Fibroblast of mammary gland (primary cell): ENCODE measurements at regions not wholly inside any gene's neighbourhood (a gene's known extent, or its start where the extent isn't known, plus 50 kb on each side); places are given as distances from the start of the nearest gene placed in this dataset.

Experiments
- DNase-seq: peaks from one replicate; pipeline ENCODE4 v3.0.0-alpha.2; 2010; ENCODE audit warnings: low read depth
- H3K4me3 ChIP-seq: 2 replicates; pipeline ENCODE4 v1.5.1; 2011; ENCODE audit warnings: low read depth, mild to moderate bottlenecking, low read length, moderate library complexity; ENCODE audit not compliant: control insufficient read depth
- CTCF ChIP-seq: conservative IDR thresholded peaks from 2 replicates; pipeline ENCODE4 v1.5.1; 2011; ENCODE audit warnings: low read depth, low read length, inconsistent platforms; ENCODE audit not compliant: control insufficient read depth, insufficient read depth

DNA sequence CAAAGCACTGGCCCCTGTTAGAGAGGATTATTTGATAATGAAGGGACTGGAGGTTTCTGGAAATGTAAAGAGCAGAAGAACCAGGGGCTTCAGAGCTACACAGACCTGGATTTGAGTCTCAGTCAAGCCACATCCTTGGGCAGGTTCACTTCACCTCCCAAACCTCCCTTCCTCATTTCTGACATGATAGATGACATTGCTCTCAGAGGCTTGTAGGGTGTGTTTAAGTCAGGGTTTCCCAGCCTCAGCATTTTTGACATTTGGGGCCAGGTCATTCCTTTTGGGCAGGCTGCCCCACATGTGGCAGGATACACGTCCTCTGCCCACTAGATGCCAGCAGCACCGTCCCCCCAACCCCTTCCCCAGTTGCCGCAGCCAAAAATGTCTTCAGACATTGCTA is 474.6 kb downstream of the MATN1 start:
- H3K4me3 ChIP-seq: no peak overlapping the region
- no peak for DNase-seq
- TF ChIP-seq CTCF: no peak

- TF ChIP-seq CTCF: no peak
- no peak for DNase-seq
- no peak overlapping the region for H3K4me3 ChIP-seq
Observed at GRCh38 chr1:30248373-30248772, 475.0 kb downstream of the MATN1 start.

GRCh38 chr1:30244801-30245200 is 478.6 kb downstream of the MATN1 start:
- no peak for DNase-seq
- H3K4me3 ChIP-seq: no peak overlapping the region
- TF ChIP-seq CTCF: no peak

- no peak overlapping the region for H3K4me3 ChIP-seq
- TF ChIP-seq CTCF: no peak
- DNase-seq: no peak
Observed at GRCh38 chr1:30242722-30243457, 480.5 kb downstream of the MATN1 start.

DNA sequence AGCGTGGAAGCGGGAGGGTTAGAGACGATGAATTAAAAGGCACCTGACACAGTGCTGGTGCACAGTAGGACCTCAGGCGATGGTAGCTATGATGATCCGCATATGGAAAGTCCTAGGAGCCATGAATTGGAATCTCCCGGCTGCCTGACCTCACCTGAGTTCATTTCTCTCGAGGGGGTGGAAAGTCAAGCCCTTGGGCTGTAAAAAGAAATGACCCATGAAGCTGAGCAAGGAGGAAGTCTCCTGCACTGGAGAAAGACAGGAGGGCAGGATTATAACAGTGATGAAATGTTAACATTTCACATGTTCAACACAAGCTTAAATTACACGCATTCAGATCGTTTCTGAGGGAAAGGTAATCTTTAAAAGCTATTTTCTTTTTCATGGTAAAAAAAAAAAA is 481.2 kb downstream of the MATN1 start:
- no peak for DNase-seq
- H3K4me3 ChIP-seq: no peak overlapping the region
- no peak for TF ChIP-seq CTCF

- H3K4me3 ChIP-seq: no peak overlapping the region
- no peak for DNase-seq
- no peak for TF ChIP-seq CTCF
Observed at GRCh38 chr1:30241681-30242080, 481.7 kb downstream of the MATN1 start.

GRCh38 chr1:30234091-30234490 is 489.3 kb downstream of the MATN1 start:
- no peak overlapping the region for H3K4me3 ChIP-seq

More at GRCh38 chr1:30234091-30234490, 489.3 kb downstream of the MATN1 start:
- no peak for TF ChIP-seq CTCF
- DNase-seq: no peak
